Gastrocnemius medialis (tissue), 4 donors: ENCODE measurements at regions not wholly inside any gene's neighbourhood (a gene's known extent, or its start where the extent isn't known, plus 50 kb on each side); places are given as distances from the start of the nearest gene placed in this dataset.

Experiments used
- ATAC-seq, 2 donors: fragments of 150-250 bp; one replicate each; pipeline ENCODE4 v1.9.1; 2016
- DNase-seq, 2 donors: peaks; one replicate each; pipeline ENCODE4 v3.0.0-alpha.2; 2019
- H3K27ac ChIP-seq, 4 donors: fragments of 200-600 bp; sonication (generic); 1 replicate in 1 of 4; 2 replicates in 3 of 4; pipeline ENCODE4 v1.5.1; 2016 to 2018; ENCODE audit warnings: mild to moderate bottlenecking in 2 of 4, moderate library complexity in 1 of 4
- H3K27me3 ChIP-seq, 3 donors: fragments of 200-600 bp; sonication (generic) in 2 of 3; 1 replicate in 1 of 3; 2 replicates in 2 of 3; pipeline versions ENCODE4 v1.5.1 to v1.6.0; 2016 to 2019; ENCODE audit warnings: mild to moderate bottlenecking in 1 of 3, moderate library complexity in 1 of 3
- H3K36me3 ChIP-seq, 2 donors: fragments of 200-600 bp; sonication (generic) in 1 of 2; one replicate each; pipeline ENCODE4 v1.5.1; 2017 to 2018
- H3K4me1 ChIP-seq, 2 donors: fragments of 200-600 bp; sonication (generic) in 1 of 2; one replicate each; pipeline ENCODE4 v1.5.1; 2016 to 2017; ENCODE audit warnings: mild to moderate bottlenecking in 2 of 2
- H3K4me3 ChIP-seq, 4 donors: fragments of 200-600 bp; sonication (generic) in 3 of 4; 1 replicate in 1 of 4; 2 replicates in 3 of 4; pipeline ENCODE4 v1.5.1; 2016 to 2019; ENCODE audit warnings: mild to moderate bottlenecking in 2 of 4
- H3K9me3 ChIP-seq, 3 donors: fragments of 200-600 bp; sonication (generic) in 2 of 3; 1 replicate in 1 of 3; 2 replicates in 2 of 3; pipeline ENCODE4 v1.5.1; 2016 to 2019
- POLR2A ChIP-seq, 2 donors: fragments of 450-650 bp; IDR thresholded peaks; one replicate each; pipeline ENCODE4 v1.6.1; 2017; ENCODE audit warnings: antibody characterized with exemption in 2 of 2, mild to moderate bottlenecking in 2 of 2, moderate library complexity in 2 of 2
- in situ Hi-C, 4 donors: fragments of 200-750 bp; cut with MboI; loops; one replicate each; pipeline versions ENCODE4 v1.15.0 to v1.8.0; 2017; ENCODE audit warnings: low sequenced_read_pairs in 4 of 4
- intact Hi-C: fragments of 100-400 bp; cut with DNase I; formaldehyde crosslinking; loops from one replicate; pipeline ENCODE4 v1.15.1; 2023; ENCODE audit warnings: low total_unique reads
- TF ChIP-seq, protein P1 (sequence below), 5 experiments: fragments of 450-650 bp in 3 of 5; fragments of 200-600 bp in 2 of 5; sonication (generic) in 2 of 5; IDR thresholded peaks in 4 of 5; conservative IDR thresholded peaks in 1 of 5; 1 replicate in 4 of 5; 2 replicates in 1 of 5; pipeline ENCODE4 v1.5.1; 2016 to 2019; ENCODE audit warnings: antibody characterized with exemption in 5 of 5, mild to moderate bottlenecking in 3 of 5, moderate library complexity in 3 of 5

DNA sequence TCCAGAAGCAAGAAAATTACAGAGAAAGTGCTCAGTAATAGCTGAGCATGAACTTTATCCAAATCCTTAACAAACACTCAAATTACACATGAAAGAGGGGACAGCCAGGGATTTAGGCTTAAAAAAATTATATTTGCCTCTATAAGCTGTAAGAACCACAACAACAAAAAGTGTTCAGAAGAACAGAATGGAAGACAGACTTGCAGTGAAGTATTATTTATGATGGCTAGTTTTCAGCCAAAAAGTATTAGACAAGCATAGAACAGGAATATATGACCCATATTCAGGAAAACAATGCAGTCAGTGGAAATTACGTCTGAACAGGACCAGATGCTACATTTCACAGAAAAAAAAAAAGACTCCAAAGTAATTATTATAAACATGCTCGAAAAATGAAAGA lies 1246.3 kb downstream of the NCAM2 start:
- H3K4me3 ChIP-seq = no peak overlapping the region
- no peaks in the 10 kb centered on the region for H3K4me1 ChIP-seq
- no peaks in the 10 kb centered on the region for H3K36me3 ChIP-seq
- no peak for ATAC-seq
- in situ Hi-C loops (no loop called here), intact Hi-C loops (no loop called here)
- TF ChIP-seq POLR2A (IDR thresholded peaks at IDR 0.05) = no peak
- TF ChIP-seq, protein P1, sequence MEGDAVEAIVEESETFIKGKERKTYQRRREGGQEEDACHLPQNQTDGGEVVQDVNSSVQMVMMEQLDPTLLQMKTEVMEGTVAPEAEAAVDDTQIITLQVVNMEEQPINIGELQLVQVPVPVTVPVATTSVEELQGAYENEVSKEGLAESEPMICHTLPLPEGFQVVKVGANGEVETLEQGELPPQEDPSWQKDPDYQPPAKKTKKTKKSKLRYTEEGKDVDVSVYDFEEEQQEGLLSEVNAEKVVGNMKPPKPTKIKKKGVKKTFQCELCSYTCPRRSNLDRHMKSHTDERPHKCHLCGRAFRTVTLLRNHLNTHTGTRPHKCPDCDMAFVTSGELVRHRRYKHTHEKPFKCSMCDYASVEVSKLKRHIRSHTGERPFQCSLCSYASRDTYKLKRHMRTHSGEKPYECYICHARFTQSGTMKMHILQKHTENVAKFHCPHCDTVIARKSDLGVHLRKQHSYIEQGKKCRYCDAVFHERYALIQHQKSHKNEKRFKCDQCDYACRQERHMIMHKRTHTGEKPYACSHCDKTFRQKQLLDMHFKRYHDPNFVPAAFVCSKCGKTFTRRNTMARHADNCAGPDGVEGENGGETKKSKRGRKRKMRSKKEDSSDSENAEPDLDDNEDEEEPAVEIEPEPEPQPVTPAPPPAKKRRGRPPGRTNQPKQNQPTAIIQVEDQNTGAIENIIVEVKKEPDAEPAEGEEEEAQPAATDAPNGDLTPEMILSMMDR (IDR thresholded peaks at IDR 0.05 in 4 of 5, conservative IDR thresholded peaks at IDR 0.05 in 1 of 5) = no peak
- DNase-seq = no peak
- no peaks in the 10 kb centered on the region for H3K27me3 ChIP-seq
- H3K27ac ChIP-seq = no peak overlapping the region
- H3K9me3 ChIP-seq = no peaks in the 10 kb centered on the region

DNA sequence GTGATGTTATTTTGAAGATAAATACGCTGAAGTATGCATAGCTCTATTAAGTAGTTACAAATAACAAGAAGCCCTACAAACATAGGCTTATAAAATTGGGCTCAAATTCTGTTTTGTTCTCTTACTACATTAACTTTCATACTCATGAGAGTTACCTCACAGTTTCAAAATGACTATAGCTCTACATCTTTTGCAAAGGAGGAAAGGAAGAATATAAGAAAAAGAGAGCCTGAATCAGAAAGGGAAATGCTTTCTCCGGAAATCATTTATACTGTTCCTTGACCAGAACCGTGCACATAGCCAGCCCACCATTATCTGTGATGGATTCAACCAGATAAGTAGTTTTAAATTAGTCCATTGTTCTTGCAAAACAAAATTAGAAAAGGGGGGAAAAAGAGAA lies 1252.1 kb downstream of the NCAM2 start:
- Histone ChIP-seq H3K4me1 (no peaks in the 10 kb centered on the region), H3K9me3 (no peaks in the 10 kb centered on the region), H3K36me3 (no peaks in the 10 kb centered on the region), H3K27me3 (no peaks in the 10 kb centered on the region), H3K4me3 (no peak overlapping the region), H3K27ac (no peak overlapping the region)
- TF ChIP-seq POLR2A (IDR thresholded peaks at IDR 0.05) = no peak
- TF ChIP-seq, protein P1 (IDR thresholded peaks at IDR 0.05 in 4 of 5, conservative IDR thresholded peaks at IDR 0.05 in 1 of 5) = no peak
- in situ Hi-C loops = no loop called here
- DNase-seq = no peak
- intact Hi-C loops = no loop called here
- ATAC-seq = no peak

DNA sequence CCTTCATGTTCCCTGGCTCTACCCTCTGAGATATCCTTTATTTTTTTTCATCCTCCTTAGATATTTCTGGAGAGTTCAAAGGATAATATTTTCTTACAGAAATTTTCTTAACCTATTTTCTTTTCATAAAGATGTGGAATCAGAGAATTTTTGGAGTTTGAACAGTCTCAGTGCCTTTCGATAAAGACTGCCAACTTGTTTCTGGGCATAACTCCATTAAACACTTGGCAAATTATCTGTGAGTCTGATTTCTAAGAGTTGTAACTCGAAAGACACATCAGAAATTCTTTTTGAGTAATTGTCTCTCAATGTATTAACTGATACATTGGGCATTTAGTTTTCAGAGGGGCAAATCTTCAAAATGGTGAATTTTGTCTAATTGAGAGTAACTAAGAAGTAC lies 1255.6 kb downstream of the NCAM2 start:
- no peaks in the 10 kb centered on the region for H3K4me1 ChIP-seq
- intact Hi-C loops (no loop called here), in situ Hi-C loops (no loop called here)
- DNase-seq (no peak), ATAC-seq (no peak)
- no peak overlapping the region for H3K27ac ChIP-seq
- H3K9me3 ChIP-seq = no peaks in the 10 kb centered on the region
- no peaks in the 10 kb centered on the region for H3K27me3 ChIP-seq
- no peak overlapping the region for H3K4me3 ChIP-seq
- TF ChIP-seq, protein P1 (IDR thresholded peaks at IDR 0.05 in 4 of 5, conservative IDR thresholded peaks at IDR 0.05 in 1 of 5) = no peak
- TF ChIP-seq POLR2A (IDR thresholded peaks at IDR 0.05) = no peak
- H3K36me3 ChIP-seq = no peaks in the 10 kb centered on the region

DNA sequence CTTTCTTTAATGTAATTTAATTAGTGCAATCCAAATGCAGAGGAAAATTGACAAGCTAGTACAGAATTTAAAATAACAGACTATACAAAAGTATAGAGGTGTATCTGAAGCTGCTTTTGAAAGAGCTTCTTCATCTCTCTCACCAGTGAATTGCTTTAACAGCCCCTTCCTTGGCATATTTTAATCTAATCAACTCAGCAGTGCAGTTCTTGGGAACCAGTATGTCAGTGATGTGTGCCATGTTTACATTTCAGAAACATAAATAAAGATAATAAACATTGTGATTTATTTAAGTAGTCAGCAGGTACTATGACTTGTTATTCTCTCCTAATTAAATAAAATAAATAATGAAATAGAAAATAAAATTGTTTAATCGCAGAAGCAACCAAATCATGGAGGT lies 1260.6 kb downstream of the NCAM2 start:
- Histone ChIP-seq H3K9me3 (no peaks in the 10 kb centered on the region), H3K27ac (no peak overlapping the region), H3K4me1 (no peaks in the 10 kb centered on the region), H3K4me3 (no peak overlapping the region), H3K27me3 (no peaks in the 10 kb centered on the region), H3K36me3 (no peaks in the 10 kb centered on the region)
- no peak for ATAC-seq
- intact Hi-C loops = no loop called here
- TF ChIP-seq, protein P1 (IDR thresholded peaks at IDR 0.05 in 4 of 5, conservative IDR thresholded peaks at IDR 0.05 in 1 of 5) = no peak
- no peak for TF ChIP-seq POLR2A (IDR thresholded peaks at IDR 0.05)
- in situ Hi-C loops = no loop called here
- DNase-seq = no peak

DNA sequence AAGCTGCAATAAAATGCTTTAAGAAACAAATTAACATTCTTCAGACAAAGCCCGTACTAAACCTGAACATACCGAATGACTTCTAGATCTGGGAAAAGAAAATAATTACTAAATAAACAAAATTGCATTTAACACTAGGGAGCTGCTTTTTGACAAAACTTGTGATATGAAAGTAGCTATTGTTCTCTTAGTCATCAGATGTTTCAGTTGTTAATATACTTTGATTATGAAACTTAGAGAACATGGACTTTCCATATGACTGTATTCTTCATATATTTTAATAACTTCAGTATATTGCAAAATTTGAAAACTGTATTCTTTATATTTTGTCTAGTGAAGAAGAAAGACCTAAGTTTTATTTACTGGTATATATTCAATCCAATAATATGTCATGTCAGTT lies 1262.1 kb downstream of the NCAM2 start:
- intact Hi-C loops = no loop called here
- Histone ChIP-seq H3K4me1 (no peaks in the 10 kb centered on the region), H3K36me3 (no peaks in the 10 kb centered on the region), H3K4me3 (no peak overlapping the region), H3K27me3 (no peaks in the 10 kb centered on the region), H3K27ac (no peak overlapping the region), H3K9me3 (no peaks in the 10 kb centered on the region)
- no peak for DNase-seq
- TF ChIP-seq POLR2A (IDR thresholded peaks at IDR 0.05) = no peak
- TF ChIP-seq, protein P1 (IDR thresholded peaks at IDR 0.05 in 4 of 5, conservative IDR thresholded peaks at IDR 0.05 in 1 of 5) = no peak
- in situ Hi-C loops = no loop called here
- ATAC-seq = no peak
